ENCODE measurements at regions not wholly inside any gene's neighbourhood (a gene's known extent, or its start where the extent isn't known, plus 50 kb on each side); places are given as distances from the start of the nearest gene placed in this dataset.

- no peak for DNase-seq
Measured at GRCh38 chr9:31071606-31072286, 1312.7 kb upstream of the ACO1 start.

DNA sequence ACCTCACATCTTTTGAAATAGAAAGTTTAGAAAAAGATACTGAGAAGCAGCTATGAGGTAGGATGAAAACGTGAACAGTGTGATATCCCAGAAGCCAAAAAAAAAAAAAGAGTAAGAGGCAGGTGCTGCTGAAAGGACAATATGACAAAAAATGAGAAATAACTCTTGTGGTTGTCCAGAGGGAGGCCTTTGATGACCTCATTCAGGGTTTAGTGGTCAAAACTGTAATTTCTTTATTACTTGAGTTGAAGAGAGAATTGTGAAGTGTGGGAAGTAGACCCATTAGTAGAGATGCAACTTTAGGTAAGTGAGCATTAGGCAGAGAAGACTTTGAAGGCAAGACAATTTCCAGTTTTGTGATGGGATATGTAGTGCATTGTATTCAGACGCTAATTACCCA, 1306.3 kb upstream of the ACO1 start:
- DNase-seq = no peak

GRCh38 chr9:31084350-31084749, 1300.1 kb upstream of the ACO1 start:
- DNase-seq = no peak

DNA sequence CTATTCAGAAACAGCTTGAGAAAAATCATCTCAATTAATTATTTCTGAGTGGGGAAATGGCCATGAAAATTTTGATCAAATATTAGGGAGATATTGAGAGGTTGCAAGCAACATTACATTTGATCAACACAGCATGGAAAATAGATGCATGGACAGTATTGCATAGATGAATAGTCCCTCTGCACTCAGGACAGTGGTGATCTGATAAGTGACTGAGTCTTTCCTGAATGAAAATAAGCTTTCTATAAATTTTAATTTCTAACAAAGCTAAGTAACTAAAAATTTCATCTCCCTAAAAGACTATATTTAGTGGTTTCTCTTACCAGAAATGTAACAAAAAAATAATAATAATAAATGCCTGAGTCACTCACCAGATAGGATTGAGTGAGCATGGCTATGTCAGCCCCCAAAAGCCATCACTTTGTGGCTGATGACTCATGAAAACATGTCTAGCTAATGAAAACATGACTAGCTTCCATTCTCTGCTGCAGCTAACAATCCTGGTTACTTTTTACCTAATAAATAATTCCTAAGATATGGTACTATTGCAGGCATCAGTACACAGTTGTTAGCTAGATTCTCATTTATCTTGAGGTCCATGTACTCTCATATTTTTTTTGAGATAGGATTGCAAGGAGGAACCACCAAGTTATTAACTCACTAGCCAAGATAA, 1294.8 kb upstream of the ACO1 start:
- no peak for DNase-seq

DNA sequence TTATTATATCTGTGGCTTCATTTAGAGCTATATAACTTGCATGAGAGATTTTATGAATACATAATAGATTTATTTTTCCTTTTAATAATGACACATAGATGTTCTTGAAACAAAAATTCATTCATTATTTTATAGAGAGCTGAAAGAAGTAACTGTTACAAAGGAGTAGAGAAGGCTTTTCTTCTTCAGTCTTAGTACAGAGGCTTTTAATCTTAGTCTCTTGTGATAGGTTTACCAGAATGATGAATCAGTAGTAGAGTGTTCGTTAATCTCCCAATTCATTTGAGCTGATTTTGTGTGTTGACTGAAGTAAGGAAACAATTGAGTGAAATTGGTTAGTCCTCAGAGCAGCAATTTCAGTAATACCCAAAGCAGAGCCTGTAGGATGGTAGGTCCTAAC, 1284.1 kb upstream of the ACO1 start:
- no peak for DNase-seq

GRCh38 chr9:31103836-31104235, 1280.6 kb upstream of the ACO1 start:
- DNase-seq = no peak

DNA sequence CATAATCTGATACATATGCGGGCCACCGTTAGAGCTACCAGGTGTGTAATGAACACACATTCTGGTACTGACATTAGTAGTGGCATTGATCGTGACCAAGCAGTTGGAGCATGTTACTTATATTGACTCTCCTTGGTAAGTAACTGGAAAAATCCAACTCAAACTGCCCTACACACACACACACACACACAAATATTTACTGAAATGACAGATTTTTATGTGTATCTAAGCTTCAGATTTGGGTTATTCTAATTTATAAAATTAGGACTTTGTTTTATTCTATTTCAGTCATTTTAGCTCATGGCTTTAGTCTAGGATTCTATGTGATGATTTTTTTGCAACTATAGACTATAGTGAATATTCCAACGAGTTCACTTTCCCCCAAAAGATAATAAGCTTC, 1280.2 kb upstream of the ACO1 start:
- DNase-seq = no peak

DNA sequence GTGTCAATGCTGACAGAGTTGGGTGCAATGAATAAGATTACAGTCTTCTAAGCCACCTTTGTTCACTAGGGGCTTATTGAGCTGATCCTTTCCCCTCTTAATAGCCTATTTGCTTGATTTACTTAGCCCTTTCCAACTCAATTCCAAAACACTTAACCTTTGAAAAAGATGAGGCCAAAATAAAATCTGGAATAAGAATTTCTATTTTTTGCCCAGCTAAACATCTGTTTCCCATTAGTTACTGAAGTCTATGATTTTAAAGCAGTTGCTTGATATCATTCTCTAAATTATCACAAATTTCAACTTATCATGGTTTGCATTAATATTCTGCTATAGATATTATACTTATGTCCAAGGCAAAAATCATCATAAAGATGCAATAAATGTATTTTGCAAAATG, 1272.0 kb upstream of the ACO1 start:
- no peak for DNase-seq

GRCh38 chr9:31114346-31114745, 1270.1 kb upstream of the ACO1 start:
- DNase-seq = no peak

DNA sequence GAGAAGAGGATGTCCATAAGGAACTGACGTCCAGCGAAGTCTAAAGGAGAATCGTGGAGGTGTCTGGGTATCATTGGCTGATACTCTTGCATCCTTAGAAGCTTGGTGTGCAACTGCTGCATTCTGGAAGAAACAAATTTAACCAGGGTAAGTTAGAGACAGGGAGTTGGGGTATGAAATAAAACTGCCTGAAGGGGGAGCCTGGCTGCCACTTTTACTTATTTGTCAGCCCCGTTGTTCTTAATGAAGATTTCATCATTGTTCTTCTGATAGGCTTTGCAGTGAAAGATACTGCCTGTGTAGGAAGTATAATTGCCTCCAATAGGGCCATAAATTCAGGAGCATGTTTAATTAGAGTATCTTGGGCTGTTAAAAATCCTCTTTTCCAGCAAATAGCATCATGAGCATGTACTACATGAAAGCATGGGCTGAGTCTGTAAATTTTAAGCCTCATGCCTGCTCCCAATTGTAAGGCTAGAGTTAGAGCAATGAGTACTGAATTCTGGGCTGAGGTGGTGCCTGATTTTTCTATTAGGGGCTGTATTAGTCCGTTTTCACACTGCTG, 1264.5 kb upstream of the ACO1 start:
- no peak for DNase-seq

DNA sequence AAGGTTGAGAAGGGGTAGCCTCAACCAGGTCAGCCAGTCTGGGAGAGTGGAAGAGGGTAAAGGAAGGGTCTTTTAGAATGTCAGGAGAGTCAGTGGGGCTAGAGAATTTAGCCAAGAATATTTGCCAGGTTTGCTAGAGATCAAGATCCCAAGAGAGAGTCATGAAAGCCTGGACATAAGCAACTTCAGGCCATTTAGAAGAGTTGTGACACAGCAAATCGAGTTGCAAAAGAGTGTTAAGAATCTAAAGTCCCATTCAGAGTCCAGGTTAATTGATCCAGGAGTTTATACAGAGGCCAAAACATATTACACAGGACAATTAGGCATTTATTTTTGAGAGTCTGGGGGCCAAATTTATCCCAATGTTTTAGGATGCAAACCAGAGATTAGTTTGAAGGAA, 1260.1 kb upstream of the ACO1 start:
- no peak for DNase-seq

- DNase-seq = no peak
Measured at GRCh38 chr9:31135567-31135966, 1248.9 kb upstream of the ACO1 start.

- DNase-seq = no peak
Measured at GRCh38 chr9:31136524-31136923, 1247.9 kb upstream of the ACO1 start.

- DNase-seq = no peak
Measured at GRCh38 chr9:31137176-31138160, 1247.0 kb upstream of the ACO1 start.

GRCh38 chr9:31140316-31140715, 1244.1 kb upstream of the ACO1 start:
- no peak for DNase-seq

DNA sequence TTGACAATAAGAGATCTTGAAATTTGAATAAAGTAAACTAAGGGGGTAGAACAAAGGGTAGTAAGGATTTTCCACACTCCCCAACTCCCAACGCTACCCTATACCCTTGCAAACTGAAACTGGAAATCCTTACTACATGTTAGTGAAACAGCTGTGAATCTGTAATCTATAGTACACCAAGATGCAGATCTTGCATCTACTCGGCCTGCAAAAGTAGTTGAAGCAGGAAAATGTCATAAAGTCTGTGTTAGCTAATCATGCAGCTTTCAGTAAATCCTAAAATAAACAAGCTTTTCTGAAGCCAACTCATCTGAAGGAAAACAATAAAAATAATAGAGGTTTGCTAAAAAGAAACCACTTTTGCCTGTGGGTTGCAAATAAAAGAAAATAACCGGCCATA, 1242.0 kb upstream of the ACO1 start:
- DNase-seq = no peak

DNA sequence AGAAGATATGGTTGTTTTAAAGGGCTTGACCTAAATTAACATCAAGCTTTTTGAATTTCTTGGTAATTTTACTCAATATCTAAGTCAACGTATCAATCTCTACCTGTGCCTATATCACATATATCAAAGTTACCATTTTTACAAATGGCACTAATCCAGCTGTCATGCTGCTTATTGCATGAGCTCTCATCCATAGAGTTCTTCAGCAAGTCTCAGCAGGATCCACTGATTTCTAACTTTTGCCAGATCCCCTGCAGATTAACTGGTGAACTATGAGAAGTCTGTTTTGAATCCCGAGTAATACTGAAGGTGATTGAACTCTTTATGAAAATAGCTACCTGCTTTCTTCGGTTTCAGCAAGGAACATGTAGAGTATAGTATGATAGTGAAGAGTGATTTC, 1239.8 kb upstream of the ACO1 start:
- no peak for DNase-seq

DNA sequence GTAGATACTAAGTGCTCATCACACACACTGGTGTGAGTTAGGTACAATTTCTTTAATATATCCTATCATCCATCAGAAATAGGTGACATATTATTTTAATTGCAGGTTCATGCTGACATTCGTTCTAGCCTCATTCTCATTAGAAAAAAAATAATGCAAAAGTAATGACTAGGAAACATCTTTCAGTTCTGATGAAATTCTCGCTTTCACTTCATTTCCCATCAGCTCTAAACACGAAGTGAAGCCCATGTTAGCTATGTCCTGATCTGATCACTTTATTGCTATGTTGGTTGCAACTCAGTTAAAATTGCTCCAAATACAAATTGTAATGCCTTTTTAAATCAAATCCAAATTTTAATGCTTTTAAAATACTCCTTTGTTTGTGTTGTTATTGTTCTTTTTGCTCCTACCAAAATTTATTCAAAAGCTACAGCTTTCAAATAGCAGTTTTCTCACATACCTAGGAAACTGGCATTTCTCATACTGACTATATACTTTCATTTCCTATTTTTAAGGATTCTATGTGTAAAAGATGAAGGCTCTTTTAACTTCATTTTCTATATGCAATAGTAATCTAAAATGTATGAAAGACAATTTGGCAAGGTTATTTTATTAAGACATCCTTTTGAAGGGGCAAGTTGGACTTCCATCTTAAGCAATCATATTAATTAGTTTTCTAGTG, 1237.8 kb upstream of the ACO1 start:
- no peak for DNase-seq

GRCh38 chr9:31153250-31153840, 1231.1 kb upstream of the ACO1 start:
- no peak for DNase-seq

DNA sequence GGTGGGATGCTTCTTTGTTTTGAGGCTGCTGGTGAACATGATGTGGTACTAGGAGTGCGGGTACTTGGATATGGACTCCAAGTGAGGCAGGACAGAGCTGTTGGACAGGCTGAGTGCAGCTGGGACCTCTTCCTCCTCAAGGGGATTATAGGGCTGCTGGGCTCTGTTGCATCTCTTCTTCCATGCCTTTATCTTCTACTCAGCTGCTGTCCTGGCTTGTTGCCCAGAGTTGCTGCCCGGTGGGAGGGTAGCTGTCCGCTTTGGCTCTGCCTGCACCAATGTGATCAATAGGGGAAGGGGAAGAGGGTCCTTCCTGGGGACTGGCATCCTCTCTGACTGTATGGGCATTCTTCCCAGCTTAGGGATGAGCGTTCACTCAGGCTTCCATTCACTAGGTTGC, 1217.9 kb upstream of the ACO1 start:
- no peak for DNase-seq

DNA sequence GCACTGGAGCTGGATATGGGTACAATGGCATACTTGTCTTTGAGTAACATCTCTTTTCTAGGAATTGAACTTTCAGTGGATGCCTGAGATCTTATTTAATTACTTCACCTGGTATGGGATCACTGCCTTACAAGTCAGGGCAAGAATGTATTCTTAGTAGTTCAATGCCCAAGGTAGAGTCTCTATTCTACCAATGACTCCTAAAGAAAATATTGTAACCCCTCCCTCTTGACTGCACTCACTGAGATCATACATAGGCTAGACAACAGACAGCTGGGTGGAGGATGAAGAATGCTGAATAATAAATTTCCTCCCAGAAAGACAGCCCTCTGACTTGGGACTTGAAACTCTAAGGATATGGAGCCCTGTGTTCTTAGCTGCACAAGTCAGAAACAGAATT, 1216.3 kb upstream of the ACO1 start:
- no peak for DNase-seq

GRCh38 chr9:31174681-31175080, 1209.8 kb upstream of the ACO1 start:
- DNase-seq = no peak
